Spleen (tissue), 7 donors: ENCODE measurements at regions not wholly inside any gene's neighbourhood (a gene's known extent, or its start where the extent isn't known, plus 50 kb on each side); places are given as distances from the start of the nearest gene placed in this dataset.
"Not testable (repeated sequence)": the region's sequence is repeated elsewhere in the genome, so short reads cannot be mapped to it uniquely, and the experiment has no call there.

Experiments used
- CTCF ChIP-seq, 11 experiments: fragments of 200-600 bp in 7 of 11; fragments of 450-650 bp in 4 of 11; sonication (generic) in 4 of 11; IDR thresholded peaks in 8 of 11; conservative IDR thresholded peaks in 3 of 11; 1 replicate in 7 of 11; 2 replicates in 4 of 11; pipeline versions ENCODE4 v1.4.0 to v1.8.0; 2016 to 2021; ENCODE audit warnings: antibody characterized with exemption in 11 of 11, inconsistent platforms in 4 of 11, mild to moderate bottlenecking in 1 of 11
- POLR2A ChIP-seq, 3 donors: fragments of 450-650 bp; IDR thresholded peaks; one replicate each; pipeline ENCODE4 v1.5.1; 2017; ENCODE audit warnings: antibody characterized with exemption in 3 of 3, mild to moderate bottlenecking in 1 of 3
- donor health status: DM: no; HTN: no; CAD: no; lungs with moderate emphysema.
- donor health status: DM: no; HTN: no; CAD: no.
- donor health status: DM: no; HTN: no; CAD: no.

- not testable (repeated sequence) for TF ChIP-seq CTCF (IDR thresholded peaks at IDR 0.05 in 8 of 11, conservative IDR thresholded peaks at IDR 0.05 in 3 of 11); POLR2A (IDR thresholded peaks at IDR 0.05)
These were observed 445.1 kb upstream of the FKBP1C start for GRCh38 chr6:62766174-62766573.
